OCI-LY1 (cell line): ENCODE measurements at regions not wholly inside any gene's neighbourhood (a gene's known extent, or its start where the extent isn't known, plus 50 kb on each side); places are given as distances from the start of the nearest gene placed in this dataset.

ENCODE experiments used
- CTCF ChIP-seq: fragments of 200-600 bp; sonication (generic), shearing (Covaris generic); IDR thresholded peaks from 2 replicates; pipeline ENCODE4 v1.5.1; 2017; ENCODE audit warnings: mild to moderate bottlenecking, antibody characterized with exemption, low read length, moderate library complexity, mixed read lengths
- EZH2 ChIP-seq: fragments of 200-600 bp; sonication (generic), shearing (Covaris generic); IDR thresholded peaks from 2 replicates; pipeline ENCODE4 v1.8.0; 2017; ENCODE audit warnings: borderline replicate concordance, mixed run types, mild to moderate bottlenecking, antibody characterized with exemption, low read length, moderate library complexity, mixed read lengths

- TF ChIP-seq CTCF (no peak), EZH2 (no peak)
Measured at GRCh38 chr2:242029422-242030225, 160.1 kb downstream of the RTP5 start.
